HCEC 1CT (cell line): ENCODE measurements at regions not wholly inside any gene's neighbourhood (a gene's known extent, or its start where the extent isn't known, plus 50 kb on each side); places are given as distances from the start of the nearest gene placed in this dataset.
"Not testable (repeated sequence)": the region's sequence is repeated elsewhere in the genome, so short reads cannot be mapped to it uniquely, and the experiment has no call there.

ENCODE experiments used
- DNase-seq: peaks from one replicate; pipeline ENCODE4 v3.0.0-alpha.2; 2017

GRCh38 chr6:977226-977625 lies 284.3 kb upstream of the EXOC2 start:
- not testable (repeated sequence) for DNase-seq

DNA sequence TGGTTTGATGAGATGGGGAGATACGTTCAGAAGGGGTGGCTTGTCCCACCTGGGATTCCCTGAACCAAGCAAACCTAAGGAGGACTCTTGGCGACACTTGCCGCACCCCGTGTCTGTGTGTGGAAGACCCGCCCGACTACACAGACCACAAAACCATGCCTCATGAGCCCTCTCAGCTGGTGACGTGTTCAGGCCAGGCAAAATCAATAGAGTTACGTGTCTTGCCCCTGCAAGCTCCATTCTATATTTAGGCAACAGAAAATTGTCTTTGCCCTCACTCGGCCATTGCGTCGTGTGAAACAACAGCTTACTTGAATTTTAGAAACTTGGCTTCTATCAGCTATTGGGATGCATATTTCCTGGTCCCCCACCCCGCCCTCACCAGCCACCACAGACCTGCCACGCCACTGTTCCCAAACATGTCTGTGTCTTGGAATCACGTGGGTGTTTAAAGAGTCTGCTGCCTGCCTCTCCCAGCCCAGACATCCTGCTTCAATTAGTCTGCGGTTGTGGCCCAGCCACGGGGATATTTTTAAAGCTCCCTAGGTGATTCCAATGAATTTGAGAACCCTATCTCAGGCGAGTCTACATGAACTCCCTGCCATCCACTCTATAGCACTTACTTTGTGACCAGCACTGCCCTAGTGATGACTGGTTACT lies 279.2 kb upstream of the EXOC2 start:
- no peak for DNase-seq

DNA sequence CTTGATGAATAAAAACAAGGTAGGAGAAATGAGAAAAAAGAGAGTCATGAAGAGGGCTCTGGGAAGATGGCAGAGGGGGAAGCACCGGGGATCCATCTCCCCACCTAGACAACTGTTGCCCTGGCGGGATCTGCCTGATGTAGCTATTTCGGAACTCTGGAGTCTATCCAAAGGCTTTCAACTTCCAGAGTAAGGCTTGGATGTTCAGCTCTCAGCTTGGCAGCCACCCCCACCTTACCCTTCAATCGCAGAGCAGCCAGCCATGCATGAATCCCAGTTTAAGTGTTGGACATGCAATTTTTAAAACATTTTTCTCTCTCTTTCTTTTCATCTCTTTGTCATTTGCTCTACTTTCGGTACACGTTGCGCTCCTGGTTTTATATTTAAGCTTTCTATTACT lies 275.9 kb upstream of the EXOC2 start:
- no peak for DNase-seq

GRCh38 chr6:967701-968100 lies 274.8 kb upstream of the EXOC2 start:
- no peak for DNase-seq

- DNase-seq, result no peak
Observed at GRCh38 chr6:965343-965742, 272.4 kb upstream of the EXOC2 start.

DNA sequence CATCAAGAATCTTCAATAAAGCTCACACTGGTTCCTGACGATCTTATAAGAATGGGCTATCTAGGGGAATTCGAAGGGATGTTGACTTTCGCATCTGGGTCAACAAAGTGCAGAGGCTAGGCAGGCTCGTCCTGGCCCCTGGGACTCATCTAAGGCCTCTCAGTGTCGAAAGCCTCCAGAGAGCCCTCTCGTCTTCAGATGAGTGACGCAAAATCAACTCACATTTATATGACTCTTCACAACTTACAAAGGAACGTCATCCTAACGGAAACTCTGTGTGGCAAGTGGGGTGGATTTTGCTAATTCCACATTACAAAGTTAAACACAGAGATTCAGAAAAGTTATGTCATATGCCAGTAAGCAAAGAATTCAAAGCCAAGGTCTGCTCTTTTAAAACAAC lies 270.5 kb upstream of the EXOC2 start:
- DNase-seq, result no peak

- no peak for DNase-seq
Observed at GRCh38 chr6:961407-961960, 268.5 kb upstream of the EXOC2 start.

DNA sequence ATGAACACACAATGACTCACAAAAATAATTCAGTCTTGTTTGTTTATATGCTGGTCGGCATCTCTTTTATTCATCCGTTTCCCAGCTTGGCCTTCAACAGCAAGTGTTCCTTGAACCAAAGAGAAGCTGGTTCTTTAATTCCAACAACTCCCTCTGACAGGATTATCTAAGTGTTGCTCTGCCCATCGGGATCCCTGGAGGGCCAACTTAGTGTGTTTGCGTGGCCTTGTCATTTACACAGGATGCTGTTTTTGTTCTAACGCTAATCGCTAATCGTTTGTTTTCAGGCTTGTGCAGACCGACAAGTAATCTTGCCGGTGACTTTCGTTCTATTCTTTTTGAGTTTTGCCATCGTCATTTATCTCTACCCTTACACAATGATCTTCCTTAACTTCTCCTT lies 267.4 kb upstream of the EXOC2 start:
- DNase-seq, result no peak

GRCh38 chr6:958488-958887 lies 265.5 kb upstream of the EXOC2 start:
- peak; percentile 80 for DNase-seq

DNA sequence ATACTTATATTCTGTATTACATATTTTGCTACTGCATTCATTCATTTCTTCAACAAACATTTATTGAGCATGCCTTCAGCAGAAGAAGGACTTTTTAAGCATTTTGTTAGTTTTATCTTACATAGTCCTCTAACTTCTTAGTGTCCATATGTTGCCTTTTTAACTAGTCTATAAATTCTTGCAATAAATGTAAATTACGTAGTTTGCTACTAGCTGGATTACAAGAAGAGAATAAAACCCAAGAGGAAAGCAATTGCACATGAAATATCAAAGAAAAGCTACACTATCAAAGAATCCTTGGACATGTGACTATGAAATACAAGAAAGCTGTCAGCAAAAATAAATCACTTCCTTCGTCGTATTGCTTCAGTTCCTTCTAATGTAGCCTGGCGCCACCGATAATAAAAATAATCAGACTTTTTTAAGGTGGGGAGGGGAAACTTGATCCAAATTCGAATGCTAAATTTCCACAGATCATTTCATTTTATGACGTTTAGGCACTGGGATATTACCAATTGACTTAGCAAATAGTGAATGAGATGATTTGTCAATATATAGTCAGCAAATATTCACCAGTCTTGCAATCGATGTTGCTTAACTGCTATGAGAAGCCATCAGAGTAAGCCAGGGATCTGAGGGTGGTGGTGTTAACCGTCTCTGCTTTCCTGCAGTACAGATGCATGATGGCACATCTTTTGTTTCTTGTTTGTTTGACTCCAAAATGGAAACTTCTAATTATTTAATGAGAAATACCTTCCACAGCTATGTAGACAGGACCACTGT lies 258.7 kb upstream of the EXOC2 start:
- DNase-seq, result no peak

- DNase-seq, result no peak
Observed at GRCh38 chr6:947235-947934, 254.4 kb upstream of the EXOC2 start.

DNA sequence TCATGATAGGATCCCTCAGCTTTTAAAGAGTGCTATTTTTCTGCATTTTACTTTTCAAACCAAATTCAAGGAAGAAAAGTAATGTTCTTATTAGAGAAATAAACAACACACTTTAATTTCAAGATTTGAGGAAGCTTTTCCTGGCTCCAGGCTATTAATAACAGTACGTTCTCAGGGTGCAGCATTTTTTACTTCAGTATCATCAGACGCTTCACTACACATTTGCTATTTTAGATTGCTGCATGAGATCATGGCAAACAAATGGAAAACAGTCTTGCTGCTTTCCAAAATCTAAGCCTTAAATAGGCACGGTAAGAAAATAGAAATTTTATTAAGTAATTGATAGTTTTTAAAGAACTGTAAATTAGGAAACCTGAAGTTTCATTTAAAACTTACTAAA lies 253.6 kb upstream of the EXOC2 start:
- peak; percentile 7 for DNase-seq

DNA sequence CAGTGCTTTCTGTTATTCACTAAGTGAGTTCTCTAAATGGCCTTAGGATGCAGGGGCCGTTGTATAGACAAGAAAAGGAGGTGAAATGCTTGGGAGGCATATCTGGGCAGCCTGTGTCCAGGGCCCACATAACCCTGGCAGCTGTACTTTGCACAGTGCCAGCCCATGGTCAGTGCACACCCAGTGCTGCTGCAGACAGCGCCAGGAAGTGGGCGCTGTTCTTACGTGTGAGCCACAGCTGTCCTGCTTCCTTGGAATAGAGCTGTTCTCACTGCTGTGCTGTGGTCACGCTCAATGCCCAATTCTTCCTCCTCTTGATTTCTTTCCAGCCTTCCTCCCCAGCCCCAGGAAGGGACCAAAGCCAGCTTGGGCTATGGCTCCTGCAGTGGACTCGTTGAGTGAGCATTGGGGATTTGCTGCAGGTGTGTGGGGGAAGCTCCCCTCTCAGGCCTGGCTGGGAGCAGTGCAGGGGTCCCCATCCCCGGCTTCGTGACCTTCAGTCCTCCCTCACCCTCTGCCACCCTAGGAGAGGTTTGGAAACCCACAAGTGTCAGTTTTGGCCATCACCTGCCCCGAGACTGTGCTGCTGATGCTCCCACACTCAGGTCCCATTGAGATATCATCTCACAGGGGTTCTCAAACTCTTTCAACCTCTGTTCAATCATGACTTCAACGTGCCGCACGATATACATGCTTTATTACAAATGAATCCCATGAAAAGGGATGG lies 246.8 kb upstream of the EXOC2 start:
- no peak for DNase-seq

- DNase-seq, result no peak
Observed at GRCh38 chr6:938916-939315, 246.0 kb upstream of the EXOC2 start.

GRCh38 chr6:938271-938905 lies 245.4 kb upstream of the EXOC2 start:
- DNase-seq, result no peak

- no peak for DNase-seq
Observed at GRCh38 chr6:935582-935981, 242.6 kb upstream of the EXOC2 start.

DNA sequence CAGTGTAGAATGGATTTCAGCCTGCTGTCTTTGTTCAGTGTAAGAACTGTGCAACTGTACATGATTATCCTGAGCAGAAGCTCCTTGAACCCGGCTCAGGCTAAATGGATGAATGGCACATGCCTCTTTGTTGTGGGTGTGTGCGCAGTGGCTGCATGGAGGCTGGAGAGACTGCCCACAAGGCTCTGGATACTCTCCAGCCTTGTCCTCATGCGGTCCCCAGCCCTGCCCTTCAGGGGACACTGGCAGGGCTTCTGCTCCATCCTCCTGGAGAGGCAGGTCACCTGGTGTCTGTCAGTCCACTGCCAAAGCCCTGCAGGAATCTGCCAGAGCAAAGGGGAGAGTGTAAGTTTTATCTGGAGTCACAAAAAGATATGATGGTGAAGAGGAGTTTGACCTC lies 241.7 kb upstream of the EXOC2 start:
- DNase-seq, result no peak

- not testable (repeated sequence) for DNase-seq
Observed at GRCh38 chr6:931919-932318, 239.0 kb upstream of the EXOC2 start.

- no peak for DNase-seq
Observed at GRCh38 chr6:927157-927556, 234.2 kb upstream of the EXOC2 start.

GRCh38 chr6:925656-926213 lies 232.8 kb upstream of the EXOC2 start:
- no peak for DNase-seq

GRCh38 chr6:924661-925060 lies 231.7 kb upstream of the EXOC2 start:
- no peak for DNase-seq

- no peak for DNase-seq
Observed at GRCh38 chr6:921400-921799, 228.5 kb upstream of the EXOC2 start.
